HG02870 (cell line): ENCODE measurements at regions not wholly inside any gene's neighbourhood (a gene's known extent, or its start where the extent isn't known, plus 50 kb on each side); places are given as distances from the start of the nearest gene placed in this dataset.
"Not testable (repeated sequence)": the region's sequence is repeated elsewhere in the genome, so short reads cannot be mapped to it uniquely, and the experiment has no call there.

Source experiments
- ATAC-seq: cut with Tn5 transposase; IDR thresholded peaks from one replicate; pipeline ENCODE4 v1.9.1; 2021; ENCODE audit warnings: mild to moderate bottlenecking, moderate library complexity; ENCODE audit not compliant: unreplicated experiment

- ATAC-seq = no peak
Observed at GRCh38 chr10:3255075-3255474, 82.5 kb upstream of the PITRM1 start.

- not testable (repeated sequence) for ATAC-seq
Observed at GRCh38 chr10:3253974-3254373, 81.4 kb upstream of the PITRM1 start.

- ATAC-seq = no peak
Observed at GRCh38 chr10:3251172-3251571, 78.6 kb upstream of the PITRM1 start.

GRCh38 chr10:3249307-3249889 lies 76.8 kb upstream of the PITRM1 start:
- no peak for ATAC-seq

GRCh38 chr10:3248526-3249306 lies 76.1 kb upstream of the PITRM1 start:
- no peak for ATAC-seq

GRCh38 chr10:3245395-3245794 lies 72.8 kb upstream of the PITRM1 start:
- no peak for ATAC-seq

- ATAC-seq = no peak
Observed at GRCh38 chr10:3241967-3242650, 69.5 kb upstream of the PITRM1 start.

- ATAC-seq = no peak
Observed at GRCh38 chr10:3241274-3241921, 68.8 kb upstream of the PITRM1 start.

GRCh38 chr10:3239920-3240894 lies 67.6 kb upstream of the PITRM1 start:
- ATAC-seq = no peak

- peak; percentile 77 for ATAC-seq
Observed at GRCh38 chr10:3239066-3239919, 66.7 kb upstream of the PITRM1 start.

- no peak for ATAC-seq
Observed at GRCh38 chr10:3238115-3238871, 65.7 kb upstream of the PITRM1 start.

GRCh38 chr10:3237530-3237929 lies 64.9 kb upstream of the PITRM1 start:
- no peak for ATAC-seq

GRCh38 chr10:3236644-3237404 lies 64.2 kb upstream of the PITRM1 start:
- ATAC-seq = no peak

- no peak for ATAC-seq
Observed at GRCh38 chr10:3235996-3236510, 63.5 kb upstream of the PITRM1 start.

- no peak for ATAC-seq
Observed at GRCh38 chr10:3235395-3235794, 62.8 kb upstream of the PITRM1 start.

GRCh38 chr10:3233486-3233990 lies 61.0 kb upstream of the PITRM1 start:
- no peak for ATAC-seq

- no peak for ATAC-seq
Observed at GRCh38 chr10:3231951-3232730, 59.6 kb upstream of the PITRM1 start.
